ENCODE measurements at regions not wholly inside any gene's neighbourhood (a gene's known extent, or its start where the extent isn't known, plus 50 kb on each side); places are given as distances from the start of the nearest gene placed in this dataset.

GRCh38 chr1:5554111-5554510 is 438.1 kb downstream of the NPHP4 start:
- TF ChIP-seq EZH2 (IDR thresholded peaks at IDR 0.05) (no peak), CTCF (IDR thresholded peaks at IDR 0.05) (no peak), EZH2phosphoT487 (IDR thresholded peaks at IDR 0.05) (no peak)

Data from neural progenitor cell (in vitro differentiated cells).